OCI-LY3 (cell line): ENCODE measurements at regions not wholly inside any gene's neighbourhood (a gene's known extent, or its start where the extent isn't known, plus 50 kb on each side); places are given as distances from the start of the nearest gene placed in this dataset.

Experiments used
- H2AFZ ChIP-seq: fragments of 200-600, 300-600 bp; shearing (Covaris generic); 2 replicates; pipeline ENCODE4 v1.6.0; 2014; ENCODE audit warnings: antibody characterized with exemption, low read depth, low read length
- H3K27ac ChIP-seq: fragments of 200-600, 300-600 bp; sonication (generic); 2 replicates; pipeline ENCODE4 v1.5.1; 2014; ENCODE audit warnings: mild to moderate bottlenecking, low read length, moderate library complexity, mixed read lengths
- H3K27me3 ChIP-seq: fragments of 200-600, 300-600 bp; sonication (generic); 2 replicates; pipeline ENCODE4 v1.6.1; 2014; ENCODE audit warnings: low read depth, low read length, mixed read lengths
- H3K36me3 ChIP-seq: fragments of 200-600, 300-600 bp; sonication (generic); replicated peaks from 2 replicates; pipeline ENCODE3; 2014; ENCODE audit warnings: low read depth, low read length, mixed read lengths
- H3K4me1 ChIP-seq: fragments of 300-600, 200-600 bp; sonication (generic); 2 replicates; pipeline ENCODE4 v1.6.1; 2014; ENCODE audit warnings: low read length, mixed read lengths
- H3K4me2 ChIP-seq: fragments of 200-600, 300-600 bp; sonication (generic); 2 replicates; pipeline ENCODE4 v1.6.1; 2014; ENCODE audit warnings: low read length, mixed read lengths
- H3K4me3 ChIP-seq: fragments of 300-600, 200-600 bp; sonication (generic); 2 replicates; pipeline ENCODE4 v1.5.1; 2014; ENCODE audit warnings: antibody characterized with exemption, mild to moderate bottlenecking, low read length, moderate library complexity
- H3K79me2 ChIP-seq: fragments of 300-600, 200-600 bp; shearing (Covaris generic); 2 replicates; pipeline ENCODE4 v1.6.1; 2014; ENCODE audit warnings: mild to moderate bottlenecking, low read length, mixed read lengths
- H3K9ac ChIP-seq: fragments of 300-600, 200-600 bp; shearing (Covaris generic); 2 replicates; pipeline ENCODE4 v1.6.0; 2014; ENCODE audit warnings: mild to moderate bottlenecking, low read length, moderate library complexity
- H3K9me3 ChIP-seq: fragments of 200-600, 300-600 bp; shearing (Covaris generic); 2 replicates; pipeline ENCODE4 v1.6.1; 2014; ENCODE audit warnings: low read length, mixed read lengths; ENCODE audit not compliant: insufficient read depth
- H4K20me1 ChIP-seq: fragments of 200-600, 300-600 bp; sonication (generic); 2 replicates; pipeline ENCODE4 v1.6.1; 2016; ENCODE audit warnings: low read length, mixed read lengths; ENCODE audit not compliant: insufficient read depth
- CTCF ChIP-seq: fragments of 200-600, 300-600 bp; sonication (generic); IDR thresholded peaks from 2 replicates; pipeline ENCODE4 v1.5.1; 2014; ENCODE audit warnings: antibody characterized with exemption, low read length, low read depth
- EZH2phosphoT487 ChIP-seq: fragments of 200-600 bp; shearing (Covaris generic); IDR thresholded peaks from 2 replicates; pipeline ENCODE4 v1.6.1; 2018; ENCODE audit warnings: antibody characterized with exemption, mixed run types, low read depth

GRCh38 chr13:39892721-39893685 lies 237.5 kb downstream of the COG6 start:
- Histone ChIP-seq H2AFZ (no peak overlapping the region), H3K36me3 (no peaks in the 10 kb centered on the region), H3K27me3 (no peaks in the 10 kb centered on the region), H3K4me2 (no peak overlapping the region), H3K9ac (no peak overlapping the region), H3K4me1 (no peaks in the 10 kb centered on the region), H3K4me3 (no peak overlapping the region), H3K9me3 (no peaks in the 10 kb centered on the region), H3K79me2 (no peaks in the 10 kb centered on the region), H4K20me1 (no peaks in the 10 kb centered on the region), H3K27ac (no peak overlapping the region)
- TF ChIP-seq CTCF, result no peak
- no peak for TF ChIP-seq EZH2phosphoT487

- no peak overlapping the region for H3K4me2 ChIP-seq
- no peak overlapping the region for H3K9ac ChIP-seq
- no peak overlapping the region for H2AFZ ChIP-seq
- no peaks in the 10 kb centered on the region for H3K36me3 ChIP-seq
- no peaks in the 10 kb centered on the region for H4K20me1 ChIP-seq
- TF ChIP-seq EZH2phosphoT487, result no peak
- TF ChIP-seq CTCF, result no peak
- no peak overlapping the region for H3K4me3 ChIP-seq
- no peak overlapping the region for H3K27ac ChIP-seq
- H3K4me1 ChIP-seq, result no peaks in the 10 kb centered on the region
- no peaks in the 10 kb centered on the region for H3K9me3 ChIP-seq
- H3K79me2 ChIP-seq, result no peaks in the 10 kb centered on the region
- H3K27me3 ChIP-seq, result no peaks in the 10 kb centered on the region
Observed at GRCh38 chr13:39893808-39894207, 238.3 kb downstream of the COG6 start.

- Histone ChIP-seq H3K4me3 (no peak overlapping the region), H3K4me1 (no peaks in the 10 kb centered on the region), H3K9me3 (no peaks in the 10 kb centered on the region), H3K27me3 (no peaks in the 10 kb centered on the region), H3K4me2 (no peak overlapping the region), H3K79me2 (no peaks in the 10 kb centered on the region), H2AFZ (no peak overlapping the region), H3K9ac (no peak overlapping the region), H4K20me1 (no peaks in the 10 kb centered on the region), H3K36me3 (no peaks in the 10 kb centered on the region), H3K27ac (no peak overlapping the region)
- no peak for TF ChIP-seq CTCF
Observed at GRCh38 chr13:39894586-39894985, 239.1 kb downstream of the COG6 start.

- Histone ChIP-seq H3K36me3 (no peaks in the 10 kb centered on the region), H3K4me3 (no peak overlapping the region), H3K4me1 (no peaks in the 10 kb centered on the region), H3K4me2 (no peak overlapping the region), H3K9me3 (no peaks in the 10 kb centered on the region), H2AFZ (no peak overlapping the region; the same call in 1 of the 2 replicates), H3K27ac (no peak overlapping the region), H3K27me3 (no peaks in the 10 kb centered on the region), H3K79me2 (no peaks in the 10 kb centered on the region), H4K20me1 (no peaks in the 10 kb centered on the region), H3K9ac (no peak overlapping the region)
- no peak for TF ChIP-seq EZH2phosphoT487
- no peak for TF ChIP-seq CTCF
Observed at GRCh38 chr13:39895254-39895653, 239.8 kb downstream of the COG6 start.
